ENCODE measurements at regions not wholly inside any gene's neighbourhood (a gene's known extent, or its start where the extent isn't known, plus 50 kb on each side); places are given as distances from the start of the nearest gene placed in this dataset.

DNA sequence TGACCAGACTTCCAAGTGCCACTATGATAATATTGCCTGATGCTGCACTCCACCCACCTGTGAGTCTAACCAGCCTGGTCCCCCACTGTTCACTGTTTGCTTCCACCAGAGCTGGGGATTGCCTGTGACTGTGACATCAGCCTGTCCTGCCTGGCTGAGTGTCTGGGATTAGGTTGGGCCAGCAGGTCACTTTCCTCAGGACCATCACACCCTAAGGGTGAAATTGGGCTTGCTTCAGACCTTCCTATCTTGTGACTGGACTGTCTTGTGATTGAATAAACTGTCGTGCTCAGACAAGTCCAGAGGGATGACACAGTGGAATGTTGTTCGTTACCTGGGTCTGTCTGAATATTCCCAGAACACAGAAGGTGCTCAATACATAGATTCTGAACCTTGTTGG is 87.4 kb upstream of the HK2 start:
- peaks cover 6% of the 10 kb centered on the region for H3K27me3 Mint-ChIP-seq
- ChIA-PET CTCF (no interaction called here), POLR2A (no interaction called here)
- H3K9me3 Mint-ChIP-seq, result no peaks in the 10 kb centered on the region
- DNase-seq, result no peak
- no peak overlapping the region for H3K27ac Mint-ChIP-seq
- H3K4me3 Mint-ChIP-seq, result no peak overlapping the region
- no peaks in the 10 kb centered on the region for H3K36me3 Mint-ChIP-seq (ENCODE audit: low read depth)
- H3K4me1 Mint-ChIP-seq, result no peaks in the 10 kb centered on the region

- Mint-ChIP-seq H3K27ac (no peak overlapping the region), H3K4me1 (no peaks in the 10 kb centered on the region), H3K9me3 (no peaks in the 10 kb centered on the region), H3K4me3 (no peak overlapping the region), H3K36me3 (ENCODE audit: low read depth) (no peaks in the 10 kb centered on the region), H3K27me3 (peaks cover 9% of the 10 kb centered on the region)
- ChIA-PET POLR2A (no interaction called here), CTCF (no interaction called here)
- no peak for DNase-seq
These were observed 86.4 kb upstream of the HK2 start for GRCh38 chr2:74747411-74748080.

GRCh38 chr2:74748665-74749064 is 85.3 kb upstream of the HK2 start:
- H3K4me1 Mint-ChIP-seq, result no peaks in the 10 kb centered on the region
- no peak for DNase-seq
- H3K27ac Mint-ChIP-seq, result no peak overlapping the region
- no peaks in the 10 kb centered on the region for H3K9me3 Mint-ChIP-seq
- no peaks in the 10 kb centered on the region for H3K36me3 Mint-ChIP-seq (ENCODE audit: low read depth)
- H3K27me3 Mint-ChIP-seq, result peaks cover 12% of the 10 kb centered on the region
- H3K4me3 Mint-ChIP-seq, result no peak overlapping the region
- POLR2A ChIA-PET, result no interaction called here
- CTCF ChIA-PET, result no interaction called here

DNA sequence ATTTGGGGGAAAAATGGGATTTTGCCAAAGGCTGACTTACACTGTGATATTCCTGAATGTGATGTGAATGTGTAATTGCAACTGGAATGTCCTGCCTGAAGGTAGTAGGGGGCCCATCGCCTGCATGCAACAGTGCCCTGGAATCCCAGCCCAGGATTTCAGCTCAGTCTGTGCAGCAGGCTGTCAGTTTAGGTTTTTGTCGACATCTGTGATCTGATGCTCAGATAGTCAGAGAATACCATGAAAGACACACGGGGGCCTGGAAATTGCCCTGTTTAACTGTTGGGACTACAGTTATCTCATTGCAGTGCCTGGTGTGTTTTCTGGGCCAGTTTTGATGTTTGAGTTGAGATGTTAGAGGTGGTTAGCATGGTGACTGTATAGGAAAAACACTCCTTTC is 84.5 kb upstream of the HK2 start:
- ChIA-PET CTCF (no interaction called here), POLR2A (no interaction called here)
- H3K27me3 Mint-ChIP-seq, result peaks cover 13% of the 10 kb centered on the region
- H3K27ac Mint-ChIP-seq, result no peak overlapping the region
- H3K36me3 Mint-ChIP-seq (ENCODE audit: low read depth), result no peaks in the 10 kb centered on the region
- no peak for DNase-seq
- H3K9me3 Mint-ChIP-seq, result no peaks in the 10 kb centered on the region
- H3K4me1 Mint-ChIP-seq, result no peaks in the 10 kb centered on the region
- no peak overlapping the region for H3K4me3 Mint-ChIP-seq

DNA sequence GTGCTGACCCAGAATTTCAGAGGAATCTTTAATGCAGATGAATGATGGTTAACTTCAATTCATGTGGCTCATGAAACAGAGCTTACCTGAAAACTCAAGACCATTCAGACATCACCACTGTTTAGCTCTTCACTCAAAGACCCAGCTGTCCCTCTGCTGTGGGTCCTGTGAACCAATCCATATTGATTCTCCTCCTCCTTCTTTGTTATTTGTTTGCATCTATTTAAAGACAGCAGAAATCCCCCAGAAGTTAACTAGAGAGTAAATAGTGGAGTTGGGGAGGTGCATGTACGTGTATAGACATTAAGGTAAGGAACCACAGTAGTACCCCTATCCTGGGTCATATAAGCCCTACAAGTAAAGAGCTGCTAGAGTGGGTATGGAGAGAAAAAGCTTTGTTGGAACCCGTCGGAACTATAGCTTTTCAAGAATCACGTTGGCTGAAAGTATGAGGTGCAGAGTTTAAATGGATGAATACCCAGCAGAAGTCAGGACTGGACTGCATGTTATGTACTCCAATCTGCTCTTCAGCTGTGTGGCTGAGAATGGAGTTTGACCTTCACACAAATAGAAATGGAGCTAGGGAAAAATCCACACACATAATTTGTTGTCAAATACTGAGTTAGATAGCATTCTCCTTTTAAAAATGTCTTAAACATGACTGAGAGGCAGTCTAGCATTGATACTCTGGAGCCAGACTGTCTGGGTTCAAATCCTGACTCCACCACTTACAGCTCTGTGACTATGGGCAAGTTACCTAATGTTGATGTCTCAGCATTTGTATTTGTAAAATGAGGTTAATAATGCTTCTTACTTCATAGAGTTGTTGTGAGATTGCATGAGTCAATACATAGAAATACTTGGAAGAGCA is 81.7 kb upstream of the HK2 start:
- ChIA-PET POLR2A (no interaction called here), CTCF (interaction anchor here (1.1 kb wide), 1 partner anchor 9 kb away, joined by 3 read pairs; no protein-coding TSS in a partner anchor)
- Mint-ChIP-seq H3K9me3 (peaks cover 7% of the 10 kb centered on the region), H3K27me3 (peaks cover 16% of the 10 kb centered on the region), H3K27ac (no peak overlapping the region), H3K36me3 (ENCODE audit: low read depth) (peaks cover 3% of the 10 kb centered on the region), H3K4me3 (no peak overlapping the region), H3K4me1 (no peaks in the 10 kb centered on the region)
- DNase-seq, result no peak

- H3K27ac Mint-ChIP-seq, result no peak overlapping the region
- no peaks in the 10 kb centered on the region for H3K4me1 Mint-ChIP-seq
- POLR2A ChIA-PET, result no interaction called here
- no peak for DNase-seq
- peaks cover 13% of the 10 kb centered on the region for H3K27me3 Mint-ChIP-seq
- CTCF ChIA-PET, result interaction anchor here (1.7 kb wide), 1 partner anchor 13 kb away, joined by 3 read pairs; no protein-coding TSS in a partner anchor
- H3K36me3 Mint-ChIP-seq (ENCODE audit: low read depth), result peaks cover 3% of the 10 kb centered on the region
- no peak overlapping the region for H3K4me3 Mint-ChIP-seq
- peaks cover 10% of the 10 kb centered on the region for H3K9me3 Mint-ChIP-seq
These were observed 78.5 kb upstream of the HK2 start for GRCh38 chr2:74755386-74755785.

- H3K27ac Mint-ChIP-seq, result no peak overlapping the region
- peaks cover 13% of the 10 kb centered on the region for H3K27me3 Mint-ChIP-seq
- POLR2A ChIA-PET, result no interaction called here
- H3K36me3 Mint-ChIP-seq (ENCODE audit: low read depth), result peaks cover 3% of the 10 kb centered on the region
- peaks cover 10% of the 10 kb centered on the region for H3K9me3 Mint-ChIP-seq
- H3K4me3 Mint-ChIP-seq, result no peak overlapping the region
- DNase-seq, result no peak
- H3K4me1 Mint-ChIP-seq, result no peaks in the 10 kb centered on the region
- CTCF ChIA-PET, result no interaction called here
These were observed 77.5 kb upstream of the HK2 start for GRCh38 chr2:74756356-74756890.

DNA sequence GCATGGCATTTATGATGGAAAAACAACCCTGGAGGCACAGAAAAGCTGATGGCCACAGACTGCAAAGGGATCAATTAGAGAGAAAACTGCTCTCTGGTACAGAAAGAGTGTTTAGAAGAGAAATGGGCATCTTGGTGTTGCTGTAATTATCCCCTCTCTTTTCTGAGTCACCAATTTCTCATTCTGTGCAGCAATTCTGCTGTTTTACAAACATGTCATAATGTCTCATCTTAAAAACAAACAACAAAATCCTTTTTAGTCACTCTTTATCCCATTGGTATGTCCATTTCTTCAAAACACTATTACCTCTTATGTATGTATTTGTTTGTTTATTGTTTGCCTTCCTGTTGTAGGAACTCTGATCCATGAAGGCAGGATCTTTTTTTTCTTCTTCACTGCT is 73.9 kb upstream of the HK2 start:
- Mint-ChIP-seq H3K36me3 (ENCODE audit: low read depth) (peaks cover 3% of the 10 kb centered on the region), H3K27me3 (peaks cover 3% of the 10 kb centered on the region), H3K9me3 (peaks cover 10% of the 10 kb centered on the region), H3K4me3 (no peak overlapping the region), H3K27ac (no peak overlapping the region), H3K4me1 (peaks cover 12% of the 10 kb centered on the region)
- POLR2A ChIA-PET, result no interaction called here
- DNase-seq, result no peak
- CTCF ChIA-PET, result no interaction called here

DNA sequence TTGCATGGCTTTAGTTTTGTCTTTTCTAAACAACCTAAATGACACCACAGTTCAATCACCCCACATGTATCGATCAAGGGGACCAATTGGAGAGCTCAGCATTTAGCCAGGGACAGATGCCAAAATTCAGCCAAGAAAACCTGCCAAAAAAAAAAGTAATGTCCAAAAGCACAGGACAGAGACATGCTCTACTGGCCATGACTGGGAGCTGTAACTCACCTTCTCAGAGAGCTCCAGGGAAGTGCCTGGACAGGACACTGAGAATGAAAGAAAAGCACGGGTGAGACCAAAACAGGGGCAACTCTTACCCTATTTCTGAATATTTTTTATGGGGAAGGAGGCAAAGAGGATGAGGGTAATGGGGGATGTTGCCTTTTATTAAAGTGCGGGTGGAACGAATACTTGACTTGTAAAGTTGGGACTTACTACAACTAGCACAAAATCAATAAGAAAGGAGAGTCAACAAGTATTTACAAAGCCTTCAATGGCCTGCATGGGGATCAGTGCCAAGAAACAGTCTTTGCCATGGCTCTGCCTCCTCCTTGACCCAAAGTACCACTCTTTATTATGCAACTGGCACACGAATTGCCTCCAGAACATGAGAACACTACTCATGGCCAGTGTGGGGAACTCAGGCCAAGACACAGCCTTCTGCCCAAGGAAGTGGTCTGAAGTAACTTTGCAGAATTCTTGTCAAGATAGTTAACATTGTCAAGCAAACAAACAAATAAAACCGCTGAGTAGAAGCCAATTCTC is 72.9 kb upstream of the HK2 start:
- DNase-seq, result no peak
- Mint-ChIP-seq H3K4me1 (peaks cover 16% of the 10 kb centered on the region), H3K36me3 (ENCODE audit: low read depth) (peaks cover 3% of the 10 kb centered on the region), H3K9me3 (peaks cover 8% of the 10 kb centered on the region), H3K27ac (no peak overlapping the region), H3K4me3 (no peak overlapping the region), H3K27me3 (peaks cover 3% of the 10 kb centered on the region)
- CTCF ChIA-PET, result interaction anchor here (0.5 kb wide), 1 partner anchor 77 kb away, joined by 3 read pairs; no protein-coding TSS in a partner anchor
- POLR2A ChIA-PET, result no interaction called here

DNA sequence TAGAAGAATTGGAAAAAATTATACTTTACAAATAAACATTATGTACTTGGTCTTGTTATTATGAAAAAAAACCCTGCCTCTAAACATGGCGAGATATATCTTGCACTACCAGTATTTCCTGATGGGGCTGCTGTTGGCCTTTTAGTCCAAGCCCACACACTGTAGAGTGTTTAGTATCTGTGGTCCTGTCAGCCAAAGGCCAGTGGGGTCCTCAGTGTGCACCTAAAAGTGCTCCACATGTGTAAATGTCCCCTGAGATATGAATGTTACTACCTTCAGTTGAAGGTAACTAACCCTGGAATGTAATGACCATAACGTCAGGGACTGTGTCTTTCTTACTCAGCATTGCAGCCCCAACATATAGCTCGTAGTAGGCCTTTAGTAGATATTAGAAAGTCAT is 71.1 kb upstream of the HK2 start:
- peaks cover 2% of the 10 kb centered on the region for H3K9me3 Mint-ChIP-seq
- H3K27me3 Mint-ChIP-seq, result no peaks in the 10 kb centered on the region
- no peak for DNase-seq
- H3K36me3 Mint-ChIP-seq (ENCODE audit: low read depth), result no peaks in the 10 kb centered on the region
- peaks cover 16% of the 10 kb centered on the region for H3K4me1 Mint-ChIP-seq
- ChIA-PET POLR2A (no interaction called here), CTCF (no interaction called here)
- H3K4me3 Mint-ChIP-seq, result no peak overlapping the region
- no peak overlapping the region for H3K27ac Mint-ChIP-seq

DNA sequence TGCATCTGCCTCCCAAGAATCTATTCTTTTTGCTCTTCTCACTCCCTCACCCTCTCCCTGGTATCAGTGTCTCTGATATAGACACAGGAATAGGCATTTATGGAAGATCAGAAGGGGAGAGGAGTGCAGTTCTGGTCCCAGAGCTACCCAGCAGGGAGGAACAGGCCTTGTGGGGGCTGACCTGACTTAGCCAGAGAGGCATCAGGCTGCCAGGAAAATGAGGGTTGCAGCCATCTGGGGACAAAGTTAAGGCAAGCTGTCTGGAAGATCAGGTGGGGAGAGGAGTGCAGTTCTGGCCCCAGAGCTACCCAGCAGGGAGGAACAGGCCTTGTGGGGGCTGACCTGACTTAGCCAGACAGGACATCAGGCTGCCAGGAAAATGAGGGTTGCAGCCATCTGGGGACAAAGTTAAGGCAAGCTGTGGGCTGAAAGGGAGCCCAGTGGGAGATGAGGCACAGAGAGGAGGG is 69.9 kb upstream of the HK2 start:
- Mint-ChIP-seq H3K27me3 (no peaks in the 10 kb centered on the region), H3K9me3 (no peaks in the 10 kb centered on the region), H3K4me3 (no peak overlapping the region), H3K4me1 (peaks cover 16% of the 10 kb centered on the region), H3K27ac (no peak overlapping the region), H3K36me3 (ENCODE audit: low read depth) (no peaks in the 10 kb centered on the region)
- CTCF ChIA-PET, result no interaction called here
- no peak for DNase-seq
- POLR2A ChIA-PET, result no interaction called here

DNA sequence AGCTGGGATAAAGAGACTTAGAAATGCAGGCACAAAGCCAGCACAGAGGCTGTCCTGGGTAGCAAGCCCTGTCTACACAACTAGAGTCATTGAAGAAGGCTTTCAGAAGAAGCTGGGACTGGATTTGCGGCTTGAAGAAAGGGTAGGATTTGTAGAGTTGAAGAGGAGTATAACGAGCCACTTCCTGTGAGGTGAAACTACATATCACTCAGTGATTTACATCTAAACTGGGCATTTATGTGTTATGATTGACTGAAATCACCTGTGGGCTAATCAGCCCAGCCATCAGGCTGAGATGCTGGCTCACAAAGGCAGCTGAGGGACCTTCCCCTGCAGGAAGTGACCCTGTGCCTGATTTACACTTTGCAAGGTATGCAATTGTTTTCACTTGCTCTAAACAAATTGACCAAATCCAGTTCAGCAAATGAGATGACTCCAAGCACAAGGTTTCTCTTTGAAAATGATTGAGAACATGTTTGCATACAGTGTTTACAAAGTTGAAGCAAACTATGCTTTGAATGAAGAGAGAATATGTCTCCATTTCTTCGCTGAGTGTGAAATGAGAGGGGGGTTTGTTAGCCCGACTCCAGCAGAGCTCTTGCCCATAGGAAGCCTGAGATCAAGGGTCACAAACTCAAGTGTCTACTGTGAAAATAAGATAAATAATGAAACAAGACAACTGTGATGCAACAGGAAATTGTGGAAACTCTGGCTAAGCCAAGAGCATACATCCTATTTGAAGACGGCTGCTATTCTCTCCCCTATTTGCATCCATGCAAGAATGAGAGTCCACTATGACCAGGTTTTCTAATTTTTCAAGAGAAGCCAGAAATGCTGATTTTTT is 69.3 kb upstream of the HK2 start:
- Mint-ChIP-seq H3K9me3 (no peaks in the 10 kb centered on the region), H3K36me3 (ENCODE audit: low read depth) (no peaks in the 10 kb centered on the region), H3K27ac (no peak overlapping the region), H3K27me3 (no peaks in the 10 kb centered on the region), H3K4me3 (no peak overlapping the region), H3K4me1 (peaks cover 16% of the 10 kb centered on the region)
- CTCF ChIA-PET, result no interaction called here
- DNase-seq, result no peak
- POLR2A ChIA-PET, result no interaction called here

Measured in activated CD4-positive, alpha-beta memory T cell treated with anti-CD3 and anti-CD28 coated beads, Interleukin-2, amount 10 ng/mL, durations not matched to agents 7 days and 5 days (primary cell).